ENCODE measurements at regions not wholly inside any gene's neighbourhood (a gene's known extent, or its start where the extent isn't known, plus 50 kb on each side); places are given as distances from the start of the nearest gene placed in this dataset.

- Histone ChIP-seq H3K27ac (no peak overlapping the region), H3K27me3 (no peaks in the 10 kb centered on the region), H3K9me3 (peaks cover 0 to 16% (median 8%) of the 10 kb centered on the region in 4 donors), H3K36me3 (no peaks in the 10 kb centered on the region), H3K4me1 (no peaks in the 10 kb centered on the region), H3K4me3 (no peak overlapping the region)
- no peak for TF ChIP-seq EP300 (IDR thresholded peaks at IDR 0.05)
- no peak for TF ChIP-seq POLR2A (IDR thresholded peaks at IDR 0.05)
- TF ChIP-seq CTCF (IDR thresholded peaks at IDR 0.05): no peak
- no peak for TF ChIP-seq POLR2AphosphoS5 (IDR thresholded peaks at IDR 0.05)
- intact Hi-C loops (cut with DNase I; ENCODE audit: low total_unique reads): no loop called here
- DNase-seq: no peak
- 73 to 79% (median 77%) methylated on average over 16 of the region's 16 CpGs for WGBS, 5 donors
Observed at GRCh38 chr5:21225223-21226064, 1237.4 kb upstream of the CDH18 start.

DNA sequence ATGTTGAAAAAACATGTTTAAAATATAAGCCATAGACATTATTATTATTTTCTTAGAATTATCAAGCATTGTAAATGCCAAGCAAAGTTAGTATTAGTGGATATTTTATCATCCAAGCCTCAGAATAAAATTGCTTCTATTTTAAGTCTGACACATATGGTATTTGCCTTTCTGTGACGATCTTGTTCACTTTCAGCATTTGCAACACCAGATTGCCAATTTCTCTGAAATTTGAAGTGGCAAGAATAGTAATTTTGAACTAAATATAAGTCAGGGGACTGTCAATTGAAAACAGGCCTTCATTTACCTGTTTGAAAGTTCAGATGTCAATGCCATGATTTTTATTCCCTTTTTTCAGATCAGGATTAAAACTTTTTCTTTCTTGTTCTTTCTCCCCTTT is 1233.6 kb upstream of the CDH18 start:
- Histone ChIP-seq H3K9me3 (peaks cover 0 to 11% (median 7%) of the 10 kb centered on the region in 4 donors), H3K4me1 (no peaks in the 10 kb centered on the region), H3K27me3 (no peaks in the 10 kb centered on the region), H3K36me3 (no peaks in the 10 kb centered on the region), H3K4me3 (no peak overlapping the region), H3K27ac (no peak overlapping the region)
- intact Hi-C loops (cut with DNase I; ENCODE audit: low total_unique reads): no loop called here
- WGBS, 5 donors: 78 to 94% (median 86%) methylated on average over 1 of the region's 1 CpG
- DNase-seq: no peak
- TF ChIP-seq EP300 (IDR thresholded peaks at IDR 0.05) (no peak), POLR2AphosphoS5 (IDR thresholded peaks at IDR 0.05) (no peak), POLR2A (IDR thresholded peaks at IDR 0.05) (no peak), CTCF (IDR thresholded peaks at IDR 0.05) (no peak)

GRCh38 chr5:21219966-21220365 is 1232.0 kb upstream of the CDH18 start:
- H3K36me3 ChIP-seq: no peaks in the 10 kb centered on the region
- H3K4me3 ChIP-seq: no peak overlapping the region
- H3K27ac ChIP-seq: no peak overlapping the region
- TF ChIP-seq EP300 (IDR thresholded peaks at IDR 0.05): no peak
- no peak for TF ChIP-seq CTCF (IDR thresholded peaks at IDR 0.05)
- intact Hi-C loops (cut with DNase I; ENCODE audit: low total_unique reads): no loop called here
- WGBS, 5 donors: 40 to 72% (median 58%) methylated on average over 2 of the region's 2 CpGs
- H3K9me3 ChIP-seq: peaks cover 0 to 4% (median 0%) of the 10 kb centered on the region in 4 donors
- DNase-seq: no peak
- no peaks in the 10 kb centered on the region for H3K4me1 ChIP-seq
- H3K27me3 ChIP-seq: no peaks in the 10 kb centered on the region

DNA sequence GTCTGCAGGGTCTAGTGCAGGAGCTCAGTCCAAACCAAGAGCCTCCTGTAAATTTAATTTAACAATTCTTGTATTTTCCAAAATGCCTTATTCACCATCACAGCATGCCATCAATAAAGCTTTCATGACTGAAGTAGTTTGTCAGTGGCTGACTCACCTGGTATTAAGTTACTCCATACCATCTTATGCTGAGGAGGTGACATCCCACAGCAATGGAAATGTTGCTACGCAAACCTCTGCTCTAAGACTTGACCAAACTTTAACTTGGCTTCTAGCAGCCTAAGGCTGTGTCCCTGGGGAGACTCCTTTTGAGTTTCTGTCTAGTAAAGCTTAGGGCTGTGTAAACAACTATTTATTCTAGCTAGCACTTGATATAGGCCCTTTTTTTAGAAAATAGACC is 1231.3 kb upstream of the CDH18 start:
- Histone ChIP-seq H3K4me3 (no peak overlapping the region), H3K4me1 (no peaks in the 10 kb centered on the region), H3K36me3 (no peaks in the 10 kb centered on the region), H3K9me3 (peaks cover 0 to 4% (median 0%) of the 10 kb centered on the region in 4 donors), H3K27ac (no peak overlapping the region), H3K27me3 (no peaks in the 10 kb centered on the region)
- intact Hi-C loops (cut with DNase I; ENCODE audit: low total_unique reads): no loop called here
- no peak for DNase-seq
- TF ChIP-seq POLR2A (IDR thresholded peaks at IDR 0.05) (no peak), POLR2AphosphoS5 (IDR thresholded peaks at IDR 0.05) (no peak), EP300 (IDR thresholded peaks at IDR 0.05) (no peak)
- 95 to 100% (median 100%) methylated on average over 1 of the region's 1 CpG for WGBS, 5 donors

DNA sequence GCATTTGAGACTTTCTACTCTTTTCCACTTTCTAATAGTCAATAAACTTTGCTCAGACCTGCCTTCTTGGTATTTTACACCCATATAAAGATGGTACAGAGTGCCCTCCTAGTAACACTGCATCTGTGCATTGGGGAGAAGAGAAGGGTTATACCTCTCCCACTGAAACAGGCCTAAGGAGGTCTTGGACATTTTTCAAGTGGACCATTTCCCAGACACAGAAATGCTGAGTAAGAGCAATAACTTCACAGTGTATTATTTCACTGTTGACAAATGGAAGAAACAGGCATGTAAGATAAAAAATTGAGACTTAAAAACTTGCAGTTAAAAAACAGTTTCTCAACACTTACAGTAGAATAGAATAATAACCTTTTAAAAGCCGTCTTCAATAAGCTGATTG is 1224.0 kb upstream of the CDH18 start:
- Histone ChIP-seq H3K36me3 (no peaks in the 10 kb centered on the region), H3K4me1 (no peaks in the 10 kb centered on the region), H3K27me3 (no peaks in the 10 kb centered on the region), H3K27ac (no peak overlapping the region), H3K9me3 (no peaks in the 10 kb centered on the region), H3K4me3 (no peak overlapping the region)
- 60 to 85% (median 82%) methylated on average over 1 of the region's 1 CpG for WGBS, 5 donors
- intact Hi-C loops (cut with DNase I; ENCODE audit: low total_unique reads): no loop called here
- no peak for TF ChIP-seq POLR2A (IDR thresholded peaks at IDR 0.05)
- TF ChIP-seq EP300 (IDR thresholded peaks at IDR 0.05): no peak
- no peak for TF ChIP-seq POLR2AphosphoS5 (IDR thresholded peaks at IDR 0.05)
- no peak for TF ChIP-seq CTCF (IDR thresholded peaks at IDR 0.05)
- DNase-seq: no peak

Data from stomach (tissue), 8 donors.